ENCODE measurements at regions not wholly inside any gene's neighbourhood (a gene's known extent, or its start where the extent isn't known, plus 50 kb on each side); places are given as distances from the start of the nearest gene placed in this dataset.
"Not testable (repeated sequence)": the region's sequence is repeated elsewhere in the genome, so short reads cannot be mapped to it uniquely, and the experiment has no call there.

GRCh38 chr13:80707000-80707983 is 366.4 kb upstream of the SPRY2 start:
- TF ChIP-seq MAX (IDR thresholded peaks at IDR 0.05; ENCODE audit: low read depth, low read length) (no peak), MYC (IDR thresholded peaks at IDR 0.05; ENCODE audit: low read depth, low read length) (no peak), POLR2A (IDR thresholded peaks at IDR 0.05; ENCODE audit: extremely low read depth, insufficient read length) (no peak)
- TF ChIP-seq, protein P1, sequence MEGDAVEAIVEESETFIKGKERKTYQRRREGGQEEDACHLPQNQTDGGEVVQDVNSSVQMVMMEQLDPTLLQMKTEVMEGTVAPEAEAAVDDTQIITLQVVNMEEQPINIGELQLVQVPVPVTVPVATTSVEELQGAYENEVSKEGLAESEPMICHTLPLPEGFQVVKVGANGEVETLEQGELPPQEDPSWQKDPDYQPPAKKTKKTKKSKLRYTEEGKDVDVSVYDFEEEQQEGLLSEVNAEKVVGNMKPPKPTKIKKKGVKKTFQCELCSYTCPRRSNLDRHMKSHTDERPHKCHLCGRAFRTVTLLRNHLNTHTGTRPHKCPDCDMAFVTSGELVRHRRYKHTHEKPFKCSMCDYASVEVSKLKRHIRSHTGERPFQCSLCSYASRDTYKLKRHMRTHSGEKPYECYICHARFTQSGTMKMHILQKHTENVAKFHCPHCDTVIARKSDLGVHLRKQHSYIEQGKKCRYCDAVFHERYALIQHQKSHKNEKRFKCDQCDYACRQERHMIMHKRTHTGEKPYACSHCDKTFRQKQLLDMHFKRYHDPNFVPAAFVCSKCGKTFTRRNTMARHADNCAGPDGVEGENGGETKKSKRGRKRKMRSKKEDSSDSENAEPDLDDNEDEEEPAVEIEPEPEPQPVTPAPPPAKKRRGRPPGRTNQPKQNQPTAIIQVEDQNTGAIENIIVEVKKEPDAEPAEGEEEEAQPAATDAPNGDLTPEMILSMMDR (IDR thresholded peaks at IDR 0.05; ENCODE audit: low read depth, low read length) = no peak
- DNase-seq (ENCODE audit: low read depth) = no peak
- H3K4me3 ChIP-seq (ENCODE audit: low read depth, low read length) = no peak overlapping the region

DNA sequence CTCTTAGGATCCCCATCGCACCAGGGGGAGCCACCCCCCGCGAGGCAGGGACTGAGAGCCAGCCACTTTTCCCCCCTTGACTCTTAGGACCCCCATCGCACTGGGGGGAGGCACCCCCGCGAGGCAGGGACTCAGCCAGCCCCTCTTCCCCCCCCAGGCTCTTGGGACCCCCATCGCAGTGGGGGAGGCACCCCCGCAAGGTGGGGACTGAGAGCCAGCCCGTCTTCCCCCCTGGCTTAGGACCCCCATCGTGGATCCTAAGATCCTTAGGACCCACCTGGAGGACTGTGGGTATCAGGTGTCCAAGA is 365.2 kb upstream of the SPRY2 start:
- H3K4me3 ChIP-seq (ENCODE audit: low read depth, low read length) = no peak overlapping the region
- TF ChIP-seq MYC (IDR thresholded peaks at IDR 0.05; ENCODE audit: low read depth, low read length) (no peak), MAX (IDR thresholded peaks at IDR 0.05; ENCODE audit: low read depth, low read length) (no peak), POLR2A (IDR thresholded peaks at IDR 0.05; ENCODE audit: extremely low read depth, insufficient read length) (no peak)
- TF ChIP-seq, protein P1 (IDR thresholded peaks at IDR 0.05; ENCODE audit: low read depth, low read length) = no peak
- no peak for DNase-seq (ENCODE audit: low read depth)

- no peak for TF ChIP-seq POLR2A (IDR thresholded peaks at IDR 0.05; ENCODE audit: extremely low read depth, insufficient read length)
- TF ChIP-seq MYC (IDR thresholded peaks at IDR 0.05; ENCODE audit: low read depth, low read length) = no peak
- TF ChIP-seq, protein P1 (IDR thresholded peaks at IDR 0.05; ENCODE audit: low read depth, low read length) = no peak
- H3K4me3 ChIP-seq (ENCODE audit: low read depth, low read length) = no peak overlapping the region
- DNase-seq (ENCODE audit: low read depth) = no peak
Observed at GRCh38 chr13:80705371-80706163, 364.6 kb upstream of the SPRY2 start.

DNA sequence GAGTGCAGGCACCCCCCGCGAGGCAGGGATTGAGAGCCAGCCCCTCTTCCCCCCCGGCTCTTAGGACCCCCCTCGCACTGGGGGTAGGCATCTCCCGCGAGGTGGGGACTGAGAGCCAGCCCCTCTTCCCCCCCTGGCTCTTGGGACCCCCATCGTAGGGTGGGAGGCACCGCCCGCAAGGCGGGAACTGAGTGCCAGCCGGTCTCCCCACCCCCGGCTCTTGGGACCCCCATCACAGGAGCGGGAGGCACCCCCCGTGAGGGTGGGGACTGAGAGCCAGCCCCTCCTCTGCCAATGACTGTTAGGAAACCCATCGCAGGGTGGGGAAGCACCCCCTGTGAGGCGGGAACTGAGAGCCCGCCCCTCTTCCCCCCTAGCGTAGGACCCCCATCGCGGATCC is 363.4 kb upstream of the SPRY2 start:
- no peak overlapping the region for H3K4me3 ChIP-seq (ENCODE audit: low read depth, low read length)
- TF ChIP-seq, protein P1 (IDR thresholded peaks at IDR 0.05; ENCODE audit: low read depth, low read length) = no peak
- TF ChIP-seq MYC (IDR thresholded peaks at IDR 0.05; ENCODE audit: low read depth, low read length) = no peak
- no peak for TF ChIP-seq POLR2A (IDR thresholded peaks at IDR 0.05; ENCODE audit: extremely low read depth, insufficient read length)
- TF ChIP-seq MAX (IDR thresholded peaks at IDR 0.05; ENCODE audit: low read depth, low read length) = no peak
- no peak for DNase-seq (ENCODE audit: low read depth)

GRCh38 chr13:80695841-80696240 is 354.9 kb upstream of the SPRY2 start:
- DNase-seq (ENCODE audit: low read depth) = no peak
- TF ChIP-seq MAX (IDR thresholded peaks at IDR 0.05; ENCODE audit: low read depth, low read length) (no peak), MYC (IDR thresholded peaks at IDR 0.05; ENCODE audit: low read depth, low read length) (no peak), POLR2A (IDR thresholded peaks at IDR 0.05; ENCODE audit: extremely low read depth, insufficient read length) (no peak)
- TF ChIP-seq, protein P1 (IDR thresholded peaks at IDR 0.05; ENCODE audit: low read depth, low read length) = no peak
- H3K4me3 ChIP-seq (ENCODE audit: low read depth, low read length) = no peak overlapping the region

DNA sequence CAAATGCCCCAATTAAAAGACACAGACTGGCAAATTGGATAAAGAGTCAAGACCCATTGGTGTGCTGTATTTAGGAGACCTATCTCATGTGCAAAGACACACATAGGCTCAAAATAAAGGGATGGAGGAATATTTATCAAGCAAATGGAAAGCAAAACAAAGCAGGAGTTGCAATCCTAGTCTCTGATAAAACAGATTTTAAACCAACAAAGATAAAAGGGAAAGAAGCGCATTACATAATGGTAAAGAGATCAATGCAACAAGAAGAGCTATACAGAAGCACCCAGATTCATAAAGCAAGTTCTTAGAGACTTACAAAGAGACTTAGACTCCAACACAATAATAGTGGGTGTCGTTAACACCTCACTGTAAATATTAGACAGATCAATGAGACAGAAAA is 350.9 kb upstream of the SPRY2 start:
- DNase-seq (ENCODE audit: low read depth); H3K4me3 ChIP-seq (ENCODE audit: low read depth, low read length): not testable (repeated sequence)
